Activated CD8-positive, alpha-beta memory T cell treated with anti-CD3 and anti-CD28 coated beads for 36 hours (primary cell): ENCODE measurements at regions not wholly inside any gene's neighbourhood (a gene's known extent, or its start where the extent isn't known, plus 50 kb on each side); places are given as distances from the start of the nearest gene placed in this dataset.
"Not testable (repeated sequence)": the region's sequence is repeated elsewhere in the genome, so short reads cannot be mapped to it uniquely, and the experiment has no call there.

Source experiments
- CTCF ChIA-PET: fragments of 350-600 bp; sonication (Branson Sonifier 250); formaldehyde crosslinking; loops from one replicate; lab custom pipeline; 2021; ENCODE audit warnings: antibody characterized with exemption; lab: Charles Lee
- POLR2A ChIA-PET: fragments of 350-600 bp; sonication (Branson Sonifier 250); formaldehyde crosslinking; loops from one replicate; lab custom pipeline; 2021; ENCODE audit warnings: antibody characterized with exemption; lab: Charles Lee

GRCh38 chr15:79595995-79596622 is 164.0 kb downstream of the MINAR1 start:
- CTCF ChIA-PET: interaction anchor here (0.8 to 2.5 kb wide), 6 partner anchors 12 to 412 kb away, joined by 3 to 19 read pairs (median 3); no protein-coding TSS in a partner anchor
- POLR2A ChIA-PET: no interaction called here

GRCh38 chr15:79598639-79599038 is 166.5 kb downstream of the MINAR1 start:
- CTCF ChIA-PET: interaction anchor here (1.1 kb wide), 1 partner anchor 8 kb away, joined by 3 read pairs; no protein-coding TSS in a partner anchor
- POLR2A ChIA-PET: no interaction called here

GRCh38 chr15:79601405-79602086 is 169.4 kb downstream of the MINAR1 start:
- ChIA-PET CTCF (no interaction called here), POLR2A (no interaction called here)

GRCh38 chr15:79602180-79602579 is 170.0 kb downstream of the MINAR1 start:
- POLR2A ChIA-PET: no interaction called here
- CTCF ChIA-PET: interaction anchor here (0.5 kb wide), 1 partner anchor 255 kb away, joined by 6 read pairs; no protein-coding TSS in a partner anchor

GRCh38 chr15:79602731-79603130 is 170.6 kb downstream of the MINAR1 start:
- ChIA-PET CTCF (interaction anchor here (0.5 kb wide), 1 partner anchor 255 kb away, joined by 6 read pairs; no protein-coding TSS in a partner anchor), POLR2A (no interaction called here)

GRCh38 chr15:79606831-79607355 is 174.8 kb downstream of the MINAR1 start:
- POLR2A ChIA-PET: no interaction called here
- CTCF ChIA-PET: interaction anchor here (1.3 kb wide), 1 partner anchor 9 kb away, joined by 3 read pairs; no protein-coding TSS in a partner anchor

- POLR2A ChIA-PET: no interaction called here
- CTCF ChIA-PET: interaction anchor here (1.1 kb wide), 1 partner anchor 12 kb away, joined by 3 read pairs; no protein-coding TSS in a partner anchor
These were observed 176.1 kb downstream of the MINAR1 start for GRCh38 chr15:79608066-79608864.

GRCh38 chr15:79609506-79609905 is 177.4 kb downstream of the MINAR1 start:
- POLR2A ChIA-PET: no interaction called here
- CTCF ChIA-PET: no interaction called here

GRCh38 chr15:79610021-79610420 is 177.9 kb downstream of the MINAR1 start:
- CTCF ChIA-PET: no interaction called here
- POLR2A ChIA-PET: no interaction called here

GRCh38 chr15:79615754-79616153 is 183.6 kb downstream of the MINAR1 start:
- POLR2A ChIA-PET: no interaction called here
- CTCF ChIA-PET: no interaction called here

GRCh38 chr15:79617071-79617470 is 184.9 kb downstream of the MINAR1 start:
- ChIA-PET POLR2A (no interaction called here), CTCF (no interaction called here)

- ChIA-PET POLR2A (no interaction called here), CTCF (no interaction called here)
These were observed 188.1 kb downstream of the MINAR1 start for GRCh38 chr15:79620112-79620857.

- POLR2A ChIA-PET, CTCF ChIA-PET: not testable (repeated sequence)
These were observed 189.7 kb downstream of the MINAR1 start for GRCh38 chr15:79621805-79622204.

- POLR2A ChIA-PET: no interaction called here
- CTCF ChIA-PET: no interaction called here
These were observed 191.4 kb downstream of the MINAR1 start for GRCh38 chr15:79623488-79623887.

- ChIA-PET CTCF (no interaction called here), POLR2A (no interaction called here)
These were observed 197.6 kb downstream of the MINAR1 start for GRCh38 chr15:79629687-79630086.

GRCh38 chr15:79632457-79632856 is 200.3 kb downstream of the MINAR1 start:
- ChIA-PET CTCF (no interaction called here), POLR2A (no interaction called here)

- POLR2A ChIA-PET: no interaction called here
- CTCF ChIA-PET: no interaction called here
These were observed 203.1 kb downstream of the MINAR1 start for GRCh38 chr15:79635149-79635771.

- CTCF ChIA-PET: no interaction called here
- POLR2A ChIA-PET: no interaction called here
These were observed 203.9 kb downstream of the MINAR1 start for GRCh38 chr15:79635897-79636561.
